CD4-positive, alpha-beta T cell treated with Interleukin-6 for 4 hours (primary cell): ENCODE measurements at regions not wholly inside any gene's neighbourhood (a gene's known extent, or its start where the extent isn't known, plus 50 kb on each side); places are given as distances from the start of the nearest gene placed in this dataset.

Experiments used
- DNase-seq: peaks from one replicate; pipeline ENCODE4 v3.0.0-alpha.2; 2020; ENCODE audit warnings: mixed read lengths

- no peak for DNase-seq
Observed at GRCh38 chr19:29093553-29093908, 119.4 kb downstream of the UQCRFS1 start.

DNA sequence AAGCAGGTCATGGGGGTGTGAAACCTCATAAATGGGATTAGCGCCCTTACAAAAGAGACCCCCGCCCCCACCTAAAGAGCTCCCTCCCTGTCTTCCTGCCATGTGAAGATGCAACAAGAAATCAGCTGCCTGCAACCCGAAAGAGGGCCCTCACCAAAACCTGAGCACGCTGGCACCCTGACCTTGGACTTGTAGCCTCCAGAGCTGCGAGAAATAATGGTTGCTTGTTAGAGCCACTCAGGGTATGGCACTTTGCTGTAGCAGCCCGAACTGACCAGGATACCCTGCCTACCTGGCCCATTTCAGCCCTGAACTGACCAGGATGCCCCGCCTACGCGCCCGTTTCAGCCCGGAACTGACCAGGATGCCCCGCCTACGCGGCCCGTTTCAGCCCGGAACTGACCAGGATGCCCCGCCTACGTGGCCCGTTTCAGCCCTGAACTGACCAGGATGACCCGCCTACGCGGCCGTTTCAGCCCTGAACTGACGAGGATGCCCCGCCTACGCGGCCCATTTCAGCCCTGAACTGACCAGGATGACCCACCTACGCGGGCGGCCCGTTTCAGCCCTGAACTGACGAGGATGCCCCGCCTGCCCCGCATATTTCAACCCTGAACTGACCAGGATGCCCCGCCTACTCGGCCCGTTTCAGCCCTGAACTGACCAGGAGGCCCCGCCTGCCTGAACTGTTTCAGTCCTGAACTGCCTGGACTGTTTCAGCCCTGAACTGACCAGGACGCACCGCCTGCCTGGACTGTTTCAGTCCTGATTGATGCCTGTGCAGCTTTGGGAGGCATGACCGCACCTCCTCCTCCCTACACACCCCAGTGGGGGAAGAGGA, 120.0 kb downstream of the UQCRFS1 start:
- no peak for DNase-seq

DNA sequence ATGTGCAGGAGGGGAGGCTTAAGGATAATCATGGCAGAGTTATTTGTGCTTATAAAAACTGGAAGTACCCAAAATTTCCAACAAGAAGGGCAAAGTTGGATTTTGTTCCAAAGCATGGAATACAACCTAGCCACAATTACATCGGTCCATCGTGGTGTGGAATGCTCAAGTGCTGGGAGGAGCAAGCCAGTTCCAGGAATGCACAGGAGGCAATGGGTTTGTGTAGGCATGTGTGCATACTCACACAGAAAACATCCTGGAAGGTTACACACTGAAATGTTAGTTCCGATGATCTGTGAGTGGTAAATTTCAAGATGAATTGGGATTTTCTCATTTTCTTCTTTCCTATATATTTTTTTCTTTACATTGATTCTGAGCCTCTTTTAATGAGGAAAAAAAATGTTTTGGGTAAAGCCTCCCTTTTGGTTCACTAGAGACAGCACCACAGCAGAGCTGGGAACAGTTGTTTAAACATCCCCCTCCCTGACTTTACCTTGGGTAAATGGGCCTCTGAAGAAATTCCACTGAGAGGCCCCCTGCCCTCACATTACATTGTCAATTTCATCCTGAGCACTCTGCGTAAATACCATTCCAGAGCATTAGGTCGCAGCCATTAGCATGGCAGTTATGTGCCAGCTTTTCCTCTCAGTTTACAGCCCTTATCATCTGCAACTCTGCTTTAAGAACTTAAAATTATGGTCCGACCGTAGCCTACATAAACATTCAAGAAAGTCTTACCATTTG, 122.0 kb downstream of the UQCRFS1 start:
- DNase-seq = no peak

GRCh38 chr19:29089315-29089870, 123.6 kb downstream of the UQCRFS1 start:
- DNase-seq = no peak

GRCh38 chr19:29088761-29089160, 124.2 kb downstream of the UQCRFS1 start:
- DNase-seq = no peak

DNA sequence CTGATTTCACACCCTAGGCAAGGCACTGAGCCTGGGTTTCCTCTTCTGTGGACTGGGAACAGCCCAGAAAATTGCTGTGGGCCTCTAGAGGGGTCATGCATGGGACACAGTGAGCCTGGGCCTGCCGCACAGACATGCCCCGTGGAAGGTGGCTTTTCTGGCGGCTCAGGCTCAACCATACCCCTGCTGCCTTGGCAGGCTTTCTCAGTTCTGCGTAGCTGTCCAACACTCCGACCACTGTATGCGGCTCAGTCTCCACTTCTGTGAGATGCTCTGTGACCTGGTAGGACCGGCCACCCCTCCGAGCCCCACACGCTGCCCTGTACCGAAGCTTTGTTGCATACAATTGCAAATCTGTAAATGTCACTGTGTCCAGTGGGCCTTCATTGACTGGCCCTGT, 126.3 kb downstream of the UQCRFS1 start:
- DNase-seq = no peak

GRCh38 chr19:29086182-29086581, 126.8 kb downstream of the UQCRFS1 start:
- no peak for DNase-seq

DNA sequence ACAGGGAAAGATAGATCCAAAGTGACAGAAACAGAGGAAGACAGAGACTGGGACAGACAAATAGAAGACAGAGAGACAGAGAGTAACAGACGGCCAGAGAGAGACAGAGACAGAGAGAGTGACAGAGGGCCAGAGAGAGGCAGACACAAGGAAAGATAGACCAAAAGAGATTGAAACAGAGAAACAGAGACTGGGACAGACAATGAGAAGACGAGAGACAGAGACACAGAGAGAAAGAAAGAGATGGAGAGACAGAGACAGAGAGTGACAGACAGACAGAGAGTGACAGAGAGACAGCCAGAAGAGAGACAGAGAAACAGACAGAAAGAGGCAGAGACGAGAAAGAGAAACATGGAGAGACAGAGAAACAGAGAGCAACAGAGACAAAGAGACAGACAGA, 127.3 kb downstream of the UQCRFS1 start:
- no peak for DNase-seq

- DNase-seq = no peak
Observed at GRCh38 chr19:29085206-29085605, 127.7 kb downstream of the UQCRFS1 start.

- DNase-seq = no peak
Observed at GRCh38 chr19:29084266-29084665, 128.7 kb downstream of the UQCRFS1 start.

DNA sequence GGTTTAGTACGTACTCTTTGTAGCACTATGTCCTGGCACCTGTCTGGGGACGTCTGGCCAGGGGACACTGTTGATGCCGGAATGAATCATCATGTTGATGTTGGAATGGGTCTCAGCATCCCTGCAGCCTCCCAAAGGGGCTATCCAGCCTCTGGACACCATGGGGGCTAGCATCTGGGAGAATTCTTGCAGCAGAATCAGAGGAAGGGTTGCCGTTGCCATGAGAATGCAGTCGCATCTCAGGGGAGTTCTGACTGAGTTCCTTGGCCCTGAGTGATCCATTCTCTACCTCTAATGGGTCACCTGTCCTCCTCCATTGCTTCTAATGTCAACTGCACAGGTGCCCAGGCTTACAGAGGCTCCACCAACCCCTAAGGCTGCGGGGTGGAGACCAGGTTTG, 129.1 kb downstream of the UQCRFS1 start:
- no peak for DNase-seq

GRCh38 chr19:29079356-29080032, 133.5 kb downstream of the UQCRFS1 start:
- no peak for DNase-seq

DNA sequence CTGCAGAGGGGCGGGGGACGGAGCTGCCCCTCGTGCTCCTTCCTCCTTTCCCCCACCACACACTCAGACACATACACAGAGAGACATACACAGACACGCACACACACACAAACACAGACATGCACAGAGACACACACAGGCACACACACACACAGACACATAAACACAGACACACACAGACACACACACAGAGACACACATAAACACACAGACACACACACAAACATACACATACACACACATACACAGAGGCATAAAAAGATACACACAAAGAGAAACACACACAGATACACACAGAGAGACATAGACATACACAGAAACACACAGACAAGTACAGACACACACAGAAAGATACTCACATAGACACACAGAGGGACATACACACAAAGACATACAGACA, 136.0 kb downstream of the UQCRFS1 start:
- DNase-seq = no peak

DNA sequence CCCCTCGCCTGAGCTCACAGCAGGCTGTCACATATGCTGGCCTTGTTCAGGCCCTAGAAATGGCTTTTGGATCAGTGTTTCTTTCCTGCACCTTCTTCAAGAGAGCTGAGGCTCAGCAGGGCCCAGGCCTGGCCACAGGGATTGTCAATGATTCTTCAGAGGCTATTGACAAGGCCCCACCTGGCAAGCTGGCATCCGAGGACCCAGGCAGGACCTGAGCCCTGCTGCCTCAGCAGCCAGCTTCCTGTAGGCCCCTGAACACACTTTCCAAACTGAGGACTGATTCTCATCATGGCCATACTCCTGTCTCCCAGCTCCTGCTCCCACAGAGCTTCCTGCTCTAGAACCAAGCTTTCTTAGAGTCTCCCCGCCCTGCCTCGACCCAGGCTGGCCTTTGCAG, 136.8 kb downstream of the UQCRFS1 start:
- no peak for DNase-seq

GRCh38 chr19:29075149-29075548, 137.8 kb downstream of the UQCRFS1 start:
- no peak for DNase-seq

DNA sequence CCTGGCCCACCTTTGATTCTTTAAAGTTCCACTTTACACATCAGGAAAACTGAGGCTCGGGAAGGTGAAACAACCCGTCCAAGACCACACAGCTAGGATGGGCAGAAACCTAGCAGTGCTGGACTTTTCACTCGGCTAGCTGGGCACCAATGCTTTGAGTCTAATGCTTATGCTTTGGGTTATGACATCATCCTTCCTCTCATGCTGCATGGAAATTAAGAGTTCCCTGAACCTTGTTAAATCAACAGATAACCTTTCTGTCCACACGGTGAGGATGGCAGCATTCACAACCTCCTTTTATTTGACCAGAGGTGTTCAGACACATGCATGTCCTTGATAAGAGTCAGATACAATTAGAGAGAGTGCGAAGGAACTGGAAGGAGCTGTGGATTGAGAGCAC, 138.4 kb downstream of the UQCRFS1 start:
- no peak for DNase-seq

DNA sequence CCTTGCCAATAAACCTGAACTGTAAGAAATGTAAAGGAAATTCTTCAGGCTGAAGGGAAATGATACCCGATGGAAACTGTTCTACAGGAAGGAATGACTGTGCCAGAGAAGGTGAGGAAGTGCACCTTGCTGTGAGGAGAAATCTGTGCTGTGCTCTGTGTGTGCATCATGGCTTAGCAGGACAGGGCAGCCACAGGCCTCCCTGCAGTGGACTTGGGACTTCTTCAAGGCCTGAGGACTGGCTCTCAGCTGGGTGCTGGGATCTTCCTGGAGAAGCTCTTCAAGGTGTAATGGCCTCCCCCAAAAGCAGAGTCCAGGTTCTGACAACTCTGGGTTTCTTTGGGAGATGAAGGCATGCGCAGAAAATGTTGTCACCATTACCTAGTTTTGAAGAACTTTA, 145.1 kb downstream of the UQCRFS1 start:
- DNase-seq = no peak

GRCh38 chr19:29062475-29063435, 150.2 kb downstream of the UQCRFS1 start:
- DNase-seq = no peak

- DNase-seq = no peak
Observed at GRCh38 chr19:29060813-29061364, 152.1 kb downstream of the UQCRFS1 start.

DNA sequence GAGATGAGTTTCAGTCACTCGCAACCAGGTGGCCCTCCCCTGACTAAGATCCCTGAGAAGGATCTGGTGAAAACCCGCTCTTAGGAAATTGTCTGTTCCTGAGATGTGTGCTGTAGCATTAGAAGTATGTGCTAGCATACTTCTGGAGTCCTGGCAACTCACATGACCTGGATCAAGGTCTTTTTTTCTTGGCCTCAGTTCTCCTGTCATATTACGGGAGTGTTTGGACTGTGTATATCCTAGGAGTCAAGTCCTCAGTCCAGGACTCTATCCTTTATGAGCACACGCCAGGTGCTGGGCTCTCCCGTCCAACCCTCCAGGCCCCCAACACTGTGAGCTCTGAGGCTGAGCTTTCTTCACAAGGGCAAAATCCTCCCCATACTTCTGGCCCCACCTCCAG, 156.4 kb downstream of the UQCRFS1 start:
- no peak for DNase-seq

GRCh38 chr19:29054886-29055675, 157.9 kb downstream of the UQCRFS1 start:
- no peak for DNase-seq
